AG09309 (cell line): ENCODE measurements at regions not wholly inside any gene's neighbourhood (a gene's known extent, or its start where the extent isn't known, plus 50 kb on each side); places are given as distances from the start of the nearest gene placed in this dataset.
"Not testable (repeated sequence)": the region's sequence is repeated elsewhere in the genome, so short reads cannot be mapped to it uniquely, and the experiment has no call there.

ENCODE experiments used
- DNase-seq: peaks from one replicate; pipeline ENCODE4 v3.0.0-alpha.2; 2010; ENCODE audit warnings: low read depth
- H3K4me3 ChIP-seq: 2 replicates; pipeline ENCODE4 v1.5.1; 2011; ENCODE audit warnings: mild to moderate bottlenecking, low read depth, low read length, moderate library complexity; ENCODE audit not compliant: control insufficient read depth
- CTCF ChIP-seq: IDR thresholded peaks from 2 replicates; pipeline ENCODE4 v1.5.1; 2011; ENCODE audit warnings: mild to moderate bottlenecking, low read depth, low read length, inconsistent platforms; ENCODE audit not compliant: insufficient read depth, control insufficient read depth; ENCODE audit errors: missing control alignments

- no peak overlapping the region for H3K4me3 ChIP-seq
- TF ChIP-seq CTCF: no peak
- no peak for DNase-seq
Measured at GRCh38 chr13:65387743-65388347, 1842.3 kb downstream of the PCDH9 start.

GRCh38 chr13:65378943-65379519 is 1851.1 kb downstream of the PCDH9 start:
- TF ChIP-seq CTCF: no peak
- H3K4me3 ChIP-seq: no peak overlapping the region
- no peak for DNase-seq

- no peak for TF ChIP-seq CTCF
Measured at GRCh38 chr13:65378484-65378883, 1851.7 kb downstream of the PCDH9 start.

GRCh38 chr13:65368832-65369231 is 1861.3 kb downstream of the PCDH9 start:
- TF ChIP-seq CTCF: no peak
- DNase-seq: no peak
- H3K4me3 ChIP-seq: no peak overlapping the region

More at GRCh38 chr13:65378484-65378883, 1851.7 kb downstream of the PCDH9 start:
- DNase-seq: no peak
- no peak overlapping the region for H3K4me3 ChIP-seq

GRCh38 chr13:65353951-65354350 is 1876.2 kb downstream of the PCDH9 start:
- no peak for DNase-seq
- TF ChIP-seq CTCF: no peak
- H3K4me3 ChIP-seq: no peak overlapping the region

- not testable (repeated sequence) for DNase-seq, H3K4me3 ChIP-seq
Measured at GRCh38 chr13:65353150-65353549, 1877.0 kb downstream of the PCDH9 start.

GRCh38 chr13:65347420-65348030 is 1882.6 kb downstream of the PCDH9 start:
- no peak overlapping the region for H3K4me3 ChIP-seq
- no peak for DNase-seq
- TF ChIP-seq CTCF: no peak
